COLO668 (cell line): ENCODE measurements at regions not wholly inside any gene's neighbourhood (a gene's known extent, or its start where the extent isn't known, plus 50 kb on each side); places are given as distances from the start of the nearest gene placed in this dataset.

Source experiments
- DNase-seq: peaks from one replicate; lab custom pipeline; 2025; ENCODE audit not compliant: unreplicated experiment; lab: John Stamatoyannopoulos, UW

DNA sequence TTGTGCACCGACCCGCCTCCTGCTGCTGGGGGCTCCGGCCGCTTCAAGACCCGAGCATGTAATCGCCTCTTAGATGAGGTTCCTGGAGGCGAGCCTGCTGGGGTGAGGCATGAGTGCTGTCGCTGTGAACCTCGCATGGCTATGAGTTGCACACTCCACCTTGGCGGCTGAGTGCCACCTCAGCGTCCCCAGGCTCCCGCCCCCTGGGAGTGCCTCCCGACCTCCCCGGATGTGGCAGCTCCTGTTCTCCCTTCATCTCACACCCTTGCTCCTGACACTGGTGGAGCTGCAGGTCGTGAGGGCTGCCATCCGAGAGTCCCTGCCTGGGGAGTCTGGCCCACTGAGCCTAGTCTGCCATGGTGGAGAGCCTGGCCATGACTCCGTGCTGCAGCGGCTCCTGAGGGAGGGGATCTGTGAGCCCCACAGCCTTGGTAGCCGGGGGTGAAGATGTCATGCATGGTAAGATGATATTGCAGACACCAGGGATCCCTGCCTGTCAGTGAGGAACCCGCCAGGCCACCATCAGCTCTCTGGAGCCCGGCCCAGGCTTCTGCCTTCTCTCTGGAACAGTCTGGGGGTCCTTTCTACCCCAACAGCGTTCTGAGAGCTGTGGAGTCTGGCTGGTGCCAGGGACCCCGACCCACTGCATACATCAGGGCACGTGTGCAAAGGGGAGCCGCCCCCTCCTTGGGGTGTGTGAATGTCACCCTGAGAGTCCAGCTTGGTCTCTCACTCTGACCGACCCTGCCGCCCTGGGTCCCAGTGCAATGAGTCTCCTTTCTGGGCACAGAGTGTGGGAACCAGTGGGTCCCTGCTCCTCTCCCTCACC is 61.6 kb upstream of the HS6ST1 start:
- DNase-seq = no peak

DNA sequence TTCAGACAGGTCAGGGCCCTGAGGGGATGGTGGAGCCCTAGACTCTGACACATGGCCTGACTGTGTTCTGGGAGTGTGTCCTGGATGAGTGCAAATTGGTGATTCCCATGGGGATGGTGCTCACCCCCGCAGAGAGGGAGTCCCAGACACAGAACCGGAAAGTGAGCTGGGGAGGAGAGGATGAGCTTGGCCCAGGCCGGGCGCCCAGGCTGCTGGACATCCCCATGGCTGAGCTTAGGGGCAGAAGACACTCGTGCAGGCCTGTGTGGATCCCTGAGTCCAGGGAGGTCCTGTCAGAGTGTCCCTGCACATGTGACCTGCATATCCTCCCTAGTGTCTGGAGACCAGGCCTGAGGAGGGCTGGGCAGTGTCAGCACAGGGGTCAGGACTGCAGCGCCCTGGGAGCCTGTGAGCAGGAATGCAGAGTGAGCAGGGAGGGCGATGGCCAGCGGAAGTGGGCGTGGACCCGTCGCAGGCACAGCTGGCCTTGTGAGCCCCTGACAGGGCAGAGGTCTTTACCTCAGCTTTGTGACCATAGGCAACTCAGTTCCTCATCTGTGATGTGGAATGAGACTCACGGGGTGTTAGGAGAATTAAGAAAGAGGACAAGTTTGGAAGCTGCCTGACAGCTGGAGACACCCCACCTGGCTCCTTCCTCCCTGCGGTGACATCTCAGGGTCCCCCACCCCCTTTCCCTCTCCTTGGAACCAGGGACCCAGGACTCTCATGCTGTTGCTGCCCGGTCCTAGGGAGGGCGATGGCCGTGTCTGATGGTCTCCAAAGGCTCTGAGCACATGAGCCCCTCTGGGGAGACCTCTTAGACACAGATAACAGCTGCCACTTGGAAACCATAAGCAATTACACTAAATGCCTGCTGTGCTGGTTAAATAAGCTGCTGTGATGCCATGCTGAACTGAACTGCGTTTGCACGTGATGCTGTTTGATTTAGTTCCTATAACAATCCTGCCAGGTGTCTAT is 62.6 kb upstream of the HS6ST1 start:
- peak; percentile 60 for DNase-seq

DNA sequence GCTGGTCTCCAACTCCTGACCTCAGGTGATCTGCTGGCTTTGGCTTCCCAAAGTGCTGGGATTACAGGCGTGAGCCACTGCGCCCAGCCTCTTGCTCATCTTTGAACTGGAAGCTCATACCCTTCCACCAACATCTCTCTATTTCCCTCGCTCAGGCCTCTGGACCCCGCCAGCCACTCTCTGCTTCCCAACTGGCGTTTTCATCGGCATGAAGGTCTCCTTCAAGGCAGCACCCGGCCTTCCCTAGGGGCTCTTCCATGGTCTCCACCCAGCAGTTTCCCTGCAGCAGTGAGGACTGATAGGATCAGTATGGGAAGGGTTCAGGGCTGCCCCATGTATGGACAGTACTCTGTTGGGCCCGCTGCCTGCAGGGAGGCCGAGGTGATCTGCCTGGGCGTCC is 65.8 kb upstream of the HS6ST1 start:
- no peak for DNase-seq

DNA sequence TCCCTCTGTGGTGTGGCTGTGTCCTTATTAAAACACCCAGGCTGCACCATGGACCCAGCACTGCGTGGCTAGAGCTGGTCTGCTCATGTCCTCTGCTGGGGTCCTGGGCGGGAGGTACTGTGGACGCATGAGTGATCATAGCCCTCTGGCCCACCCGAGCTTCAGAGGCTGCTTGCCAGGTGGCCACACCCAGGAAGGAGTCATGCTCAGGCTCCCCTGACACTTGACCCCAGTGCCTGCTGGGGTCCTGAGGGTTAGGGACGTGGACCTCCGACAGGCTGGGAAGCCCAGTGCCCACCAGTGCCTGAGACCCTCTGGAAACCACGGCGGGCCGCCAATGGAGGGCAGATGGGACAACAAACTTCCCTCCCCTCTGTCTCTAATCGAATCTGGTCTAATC is 66.3 kb upstream of the HS6ST1 start:
- DNase-seq = no peak

DNA sequence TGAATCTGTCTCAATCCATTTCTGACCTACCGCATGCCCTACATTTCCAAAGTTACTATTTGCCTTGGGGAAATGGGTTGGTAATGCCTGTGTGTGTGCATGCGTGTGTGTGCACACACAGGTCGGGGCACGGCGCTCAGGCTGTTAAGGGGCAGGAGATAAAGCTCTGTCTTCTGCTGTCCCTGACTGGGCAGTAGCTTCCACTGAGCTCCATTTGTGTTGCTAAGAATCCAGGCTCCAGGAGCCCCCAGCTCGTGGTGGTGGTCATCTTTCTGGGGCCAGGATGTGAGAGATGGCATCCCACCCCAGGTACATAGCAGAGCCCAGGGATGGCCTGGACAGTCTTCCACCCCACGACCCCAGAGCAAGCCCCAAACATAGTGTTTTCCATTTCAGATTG is 66.7 kb upstream of the HS6ST1 start:
- DNase-seq = no peak

DNA sequence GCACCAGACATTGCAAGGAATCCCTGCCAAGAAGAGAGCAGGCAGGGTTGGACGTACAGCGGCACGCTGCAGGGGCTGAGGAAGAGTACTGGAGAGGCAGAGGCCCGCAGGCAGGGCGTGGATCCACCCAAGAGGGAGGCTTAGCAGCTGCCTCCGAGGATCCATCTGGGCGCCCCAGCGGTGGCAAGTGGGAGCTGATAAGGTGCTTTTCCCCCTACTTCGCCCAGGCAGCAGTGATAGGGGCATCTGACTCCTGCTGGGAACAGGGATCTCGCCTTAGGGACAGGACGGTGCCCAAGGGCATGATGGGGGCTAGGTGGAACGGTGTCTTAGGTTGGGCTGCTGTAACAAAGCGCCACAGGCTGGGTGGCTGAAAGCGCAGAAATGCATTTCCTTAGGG is 67.4 kb upstream of the HS6ST1 start:
- no peak for DNase-seq

DNA sequence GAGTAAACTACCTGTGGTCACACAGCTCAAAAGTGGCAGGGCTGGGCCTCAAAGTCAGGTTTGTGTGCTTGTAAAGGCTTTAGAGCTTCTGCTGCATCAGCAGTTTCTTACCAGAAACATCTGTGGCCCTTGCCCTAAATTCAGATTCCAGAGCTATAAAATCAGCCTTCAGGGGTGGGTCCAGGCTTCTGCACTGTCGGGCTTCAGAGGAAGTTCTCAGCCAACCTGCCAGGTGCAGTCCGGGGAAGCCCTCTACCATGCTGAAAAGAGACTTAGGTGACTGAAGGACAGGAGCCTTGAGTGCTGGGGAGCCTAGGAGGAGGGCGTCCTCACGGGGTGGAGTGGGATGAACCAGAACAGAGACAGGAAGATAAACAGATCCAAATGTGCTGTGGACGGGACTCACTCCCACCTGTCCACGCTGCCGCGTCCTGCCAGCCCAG is 69.9 kb upstream of the HS6ST1 start:
- DNase-seq = no peak

DNA sequence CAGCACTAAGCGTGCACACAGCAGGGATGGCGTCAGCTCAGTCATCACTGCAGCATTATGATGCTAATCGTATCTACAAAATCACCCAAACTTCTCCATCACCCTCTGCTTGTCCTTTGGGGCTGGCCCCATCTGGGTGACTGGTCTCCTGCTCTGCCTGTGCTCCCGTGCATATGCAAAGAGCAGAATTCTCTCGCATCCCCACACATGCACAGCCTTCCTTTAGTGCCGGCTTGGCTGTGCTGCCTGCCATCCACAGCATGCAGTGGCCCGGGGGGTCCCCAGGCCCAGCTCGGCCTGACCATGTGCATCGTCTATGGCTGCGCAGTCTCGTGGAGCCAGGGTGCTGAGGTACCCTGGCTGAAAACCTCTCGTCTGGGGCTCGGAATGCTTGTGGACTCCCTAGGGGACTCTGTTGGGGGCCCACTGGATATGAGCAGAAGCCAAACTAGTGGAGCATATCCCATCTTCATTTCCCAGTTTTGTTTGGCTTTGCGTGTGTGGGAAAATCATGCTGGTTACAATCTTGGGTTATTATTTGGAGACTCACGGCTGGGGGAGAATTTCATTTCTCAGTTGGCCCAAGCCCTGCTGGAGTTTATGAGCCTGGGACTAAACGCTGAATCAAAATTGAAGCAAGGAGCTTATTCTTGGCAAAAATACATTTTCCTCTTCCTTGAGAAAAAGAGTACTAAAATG is 70.9 kb upstream of the HS6ST1 start:
- no peak for DNase-seq

DNA sequence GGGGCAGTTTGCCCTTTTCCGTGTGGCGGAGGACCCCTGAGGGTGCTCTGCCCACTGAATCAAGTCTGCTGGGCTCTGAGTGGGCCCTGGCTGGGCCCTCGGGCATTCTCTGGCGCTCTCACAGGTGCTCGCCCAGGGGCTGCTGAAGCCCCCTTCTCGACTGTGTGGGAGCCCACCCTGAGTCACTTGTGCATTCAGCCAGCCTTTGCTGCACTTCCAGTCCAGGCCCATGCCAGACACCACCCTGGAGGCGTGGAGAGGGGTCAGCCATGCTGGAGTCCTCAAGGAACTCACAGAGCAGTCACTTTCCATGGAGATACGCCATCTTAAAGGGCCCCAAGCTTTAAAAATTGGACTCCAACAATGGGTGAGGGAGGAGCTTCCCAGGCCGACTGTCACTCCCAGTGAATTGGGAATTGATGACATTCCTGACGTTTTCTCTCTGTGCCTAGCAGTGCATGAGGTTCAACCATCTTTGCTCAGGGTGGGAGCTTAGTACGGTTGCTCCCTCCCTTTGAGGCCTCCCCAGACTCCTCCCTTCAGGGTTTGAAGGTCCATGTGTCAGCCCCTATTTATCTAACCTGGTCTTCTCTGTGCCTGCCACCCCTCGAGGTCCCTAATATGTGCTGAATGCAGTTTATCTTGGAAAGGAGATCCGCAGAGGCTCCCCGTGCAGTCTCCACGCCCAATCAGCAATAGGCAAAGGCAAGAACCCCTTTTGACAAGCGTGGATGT is 71.8 kb upstream of the HS6ST1 start:
- no peak for DNase-seq

DNA sequence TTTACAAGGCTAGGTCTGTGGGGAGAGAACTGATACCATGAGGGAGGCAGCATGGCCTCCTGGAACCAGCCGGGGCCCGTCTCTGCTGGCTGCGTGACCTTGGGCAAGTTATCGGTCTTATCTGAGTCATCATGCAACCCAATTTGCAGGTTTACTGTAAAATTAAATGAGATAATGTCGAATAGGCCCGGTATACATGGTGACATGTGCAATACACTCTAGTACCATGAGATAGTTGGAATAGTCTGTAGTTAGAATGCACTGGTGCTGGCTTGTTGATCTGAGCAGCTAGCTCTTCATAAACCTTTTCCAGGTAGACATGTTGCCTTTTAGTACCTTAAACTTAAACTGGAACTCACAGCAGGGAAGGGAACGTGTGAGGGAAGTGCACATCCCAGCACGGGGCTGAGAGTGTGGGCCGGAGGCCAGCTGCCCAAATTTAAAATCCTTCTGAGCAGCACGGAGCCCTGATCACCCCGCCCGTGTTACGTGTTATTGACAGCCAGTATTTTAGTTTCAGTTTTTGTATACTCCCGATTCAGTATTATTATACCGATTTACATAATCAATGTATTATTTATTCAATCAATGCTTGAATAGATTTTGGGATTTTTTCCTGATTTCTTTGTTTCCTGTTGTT is 72.4 kb upstream of the HS6ST1 start:
- no peak for DNase-seq

DNA sequence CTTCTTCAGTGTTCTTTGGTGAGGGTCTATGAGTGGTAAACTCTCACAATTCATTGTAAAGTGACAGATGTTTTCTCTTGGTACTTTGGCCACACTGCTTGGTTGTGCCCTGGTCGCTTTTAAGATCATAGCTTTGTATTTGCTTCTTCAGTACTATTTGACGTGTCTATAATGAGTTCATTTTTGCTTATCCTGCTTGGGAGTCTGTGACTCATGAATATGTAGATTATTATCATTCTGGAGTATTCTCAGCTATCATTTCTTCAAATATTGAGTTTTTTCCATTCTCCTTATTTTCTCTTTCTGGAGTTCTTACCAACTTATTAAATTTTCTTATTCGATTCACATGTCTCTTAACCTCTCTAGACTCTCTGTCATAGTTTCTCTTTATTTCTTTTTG is 73.0 kb upstream of the HS6ST1 start:
- DNase-seq = no peak

DNA sequence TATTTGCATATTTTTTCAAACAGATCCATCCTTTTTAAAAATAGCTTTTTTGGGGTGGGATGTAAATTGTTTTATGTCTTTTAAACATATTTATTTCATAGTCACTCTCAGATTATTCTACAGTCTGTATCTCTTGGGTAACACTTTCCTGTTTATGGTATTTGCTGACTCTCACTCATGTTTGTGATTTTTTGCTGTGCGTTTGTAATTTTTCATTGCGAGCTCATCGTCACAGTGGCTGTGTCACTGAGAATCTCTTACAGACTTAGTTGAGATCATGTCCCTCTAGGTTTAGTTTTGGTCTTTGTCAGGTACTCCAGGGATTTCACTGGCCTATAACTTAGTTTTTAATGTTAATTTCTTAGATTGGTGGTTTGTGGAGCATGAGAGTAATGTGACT is 73.5 kb upstream of the HS6ST1 start:
- DNase-seq = no peak

DNA sequence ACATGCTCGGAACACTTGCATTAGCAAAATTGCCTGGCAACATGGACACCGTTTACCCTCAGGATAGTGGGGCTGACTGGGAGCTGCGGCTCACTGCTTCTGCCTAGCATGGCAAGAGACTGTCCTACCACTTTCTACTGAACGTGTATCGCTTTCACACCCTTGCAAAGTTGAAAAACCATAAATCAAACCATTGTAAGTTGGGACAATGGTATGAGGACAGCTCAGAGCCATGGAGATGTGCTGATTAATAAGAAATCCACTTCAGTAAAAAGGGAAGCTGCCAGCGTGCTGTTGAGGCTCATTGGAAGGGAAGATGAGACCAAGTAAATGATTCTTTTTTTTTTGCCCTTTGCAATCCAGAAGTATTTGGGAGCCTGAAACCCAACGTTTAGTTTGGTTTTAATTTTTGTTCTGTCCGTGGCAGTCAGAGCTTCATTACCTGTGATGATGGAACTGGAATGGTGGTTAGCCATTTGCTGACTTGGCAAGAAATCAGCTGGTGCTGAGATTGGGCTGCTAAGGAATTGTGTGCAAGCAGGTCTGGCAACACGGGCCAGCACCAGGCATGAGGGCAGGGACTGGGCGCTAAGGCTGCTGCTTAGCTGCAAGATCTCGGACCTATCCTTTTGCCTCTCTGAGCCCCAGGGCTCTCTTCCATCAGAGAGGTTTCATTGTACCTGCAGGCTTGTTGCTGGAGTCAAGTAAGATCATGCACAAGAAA is 75.5 kb upstream of the HS6ST1 start:
- no peak for DNase-seq

DNA sequence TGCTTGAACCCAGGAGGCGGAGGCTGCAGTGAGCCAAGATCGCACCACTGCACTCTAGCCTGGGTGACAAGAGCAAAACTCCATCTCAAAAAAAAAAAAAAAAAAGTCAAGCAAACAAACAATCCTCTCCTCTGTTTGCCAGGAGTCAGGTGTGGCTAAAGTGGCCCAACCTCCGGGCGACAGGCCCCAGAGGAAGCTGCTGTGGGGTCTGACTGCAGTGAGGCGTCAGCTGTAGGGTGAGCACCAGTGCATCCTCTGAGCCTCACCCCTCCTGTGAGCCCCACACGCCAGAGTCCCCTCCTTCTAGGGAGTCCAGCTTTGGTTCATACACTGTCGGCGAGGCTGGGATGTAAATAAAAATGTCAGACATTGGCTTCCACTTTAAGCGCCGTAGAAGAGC is 76.5 kb upstream of the HS6ST1 start:
- DNase-seq = peak; percentile 8

DNA sequence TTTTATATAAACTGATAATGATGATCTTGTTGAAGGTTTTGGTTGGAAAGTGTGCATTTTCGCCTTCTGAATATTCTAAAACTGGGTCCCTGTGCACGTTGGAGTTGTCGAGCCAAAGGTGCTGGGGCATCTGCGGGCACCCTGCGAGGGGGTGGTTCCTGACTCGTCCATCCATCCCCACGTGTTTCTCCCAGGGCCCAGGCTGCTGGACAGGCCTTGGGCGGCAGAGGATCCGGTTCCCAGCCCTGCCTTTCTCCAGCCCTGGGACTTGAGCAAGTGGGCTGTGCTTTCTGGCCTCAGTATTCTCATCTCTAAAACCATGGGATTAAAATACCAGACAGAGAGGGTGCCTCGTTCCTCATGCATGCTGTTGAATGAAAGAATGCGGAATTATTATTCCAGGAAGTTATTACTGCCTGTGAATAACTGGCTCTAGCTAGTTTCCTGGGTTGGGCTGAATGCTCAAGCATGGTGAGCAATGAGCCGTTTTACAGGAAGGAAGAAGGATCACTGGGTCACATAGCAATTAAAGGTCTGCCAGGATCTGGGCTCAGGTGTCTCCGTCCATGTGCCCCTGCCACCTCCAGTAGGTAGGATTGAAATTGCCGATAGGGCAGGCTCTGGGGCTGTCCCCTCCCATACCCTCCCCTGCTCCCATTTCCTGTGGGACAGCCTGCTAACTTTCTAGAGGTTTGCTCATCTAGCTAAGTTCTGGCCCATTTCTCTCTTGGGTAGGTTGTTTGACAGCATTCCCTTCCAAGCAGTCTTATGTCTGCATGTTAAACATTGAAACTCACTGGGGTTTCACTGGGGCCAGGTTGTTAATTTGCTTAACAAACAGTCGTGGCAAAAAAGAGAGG is 77.2 kb upstream of the HS6ST1 start:
- DNase-seq = peak; percentile 11

DNA sequence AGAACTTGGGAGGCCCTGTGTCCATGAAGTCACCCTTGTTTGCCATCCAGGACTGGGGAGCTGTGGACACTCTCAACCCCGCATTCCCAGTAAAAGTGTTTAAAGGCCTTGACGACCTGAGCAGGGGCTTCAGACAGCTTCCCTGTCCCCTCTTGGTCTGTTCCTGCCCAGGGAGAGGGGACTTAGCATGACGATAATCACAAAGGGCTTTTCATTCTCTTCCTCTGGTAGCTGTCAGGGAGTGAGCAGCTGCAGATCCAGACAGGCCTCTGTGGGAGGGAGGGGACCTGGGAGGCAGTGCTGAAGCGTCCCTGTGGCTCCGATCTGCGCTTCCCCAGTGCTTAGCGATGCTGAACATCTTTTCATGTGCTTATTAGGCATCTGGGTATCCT is 77.8 kb upstream of the HS6ST1 start:
- peak; percentile 49 for DNase-seq

DNA sequence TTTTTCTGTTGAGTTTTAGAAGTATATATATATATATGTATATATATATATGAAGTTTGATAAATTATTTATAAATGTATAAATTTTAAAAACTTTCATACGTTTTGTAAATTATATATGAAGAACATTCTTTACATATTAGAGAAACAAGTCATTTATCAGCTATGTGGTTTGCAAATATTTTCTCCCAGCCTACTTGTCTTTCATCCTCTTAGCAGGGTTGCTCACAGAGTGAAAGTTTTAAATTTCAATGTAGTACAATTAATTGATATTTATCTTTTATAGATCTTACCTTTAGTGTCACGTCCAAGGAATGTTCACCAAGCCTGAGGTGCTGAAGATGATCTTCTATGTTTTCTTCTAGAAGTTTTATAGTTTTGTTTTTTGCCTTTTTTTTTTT is 78.3 kb upstream of the HS6ST1 start:
- no peak for DNase-seq

DNA sequence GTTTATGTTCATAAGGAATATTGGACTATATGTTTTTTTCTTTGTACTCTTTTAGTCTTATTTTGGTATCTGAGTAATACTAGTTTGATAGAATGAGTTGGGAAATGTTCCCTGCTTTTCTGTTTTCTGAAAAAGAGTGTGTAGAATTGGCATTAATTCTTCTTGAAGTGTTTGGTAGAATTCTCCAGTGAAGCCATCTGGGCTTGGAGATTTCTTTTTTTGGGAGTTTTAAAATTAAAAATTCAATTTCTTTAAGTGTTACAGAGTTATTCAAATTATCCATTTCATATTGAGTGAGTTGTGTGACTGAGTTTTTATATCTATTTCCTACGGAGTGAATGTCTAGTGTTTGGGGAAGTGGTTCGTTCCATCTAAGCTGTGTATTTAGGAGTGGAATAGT is 80.6 kb upstream of the HS6ST1 start:
- no peak for DNase-seq
